Suprapubic skin (tissue), 3 donors: ENCODE measurements at regions not wholly inside any gene's neighbourhood (a gene's known extent, or its start where the extent isn't known, plus 50 kb on each side); places are given as distances from the start of the nearest gene placed in this dataset.

Experiments used
- CTCF ChIP-seq, 2 donors: fragments of 200-600 bp in 1 of 2; fragments of 450-650 bp in 1 of 2; sonication (generic) in 1 of 2; IDR thresholded peaks; one replicate each; pipeline ENCODE4 v1.5.1; 2016 to 2019; ENCODE audit warnings: antibody characterized with exemption in 2 of 2, mild to moderate bottlenecking in 1 of 2, moderate library complexity in 1 of 2
- POLR2AphosphoS5 ChIP-seq, 3 donors: sonication (generic); formaldehyde crosslinking; IDR thresholded peaks; one replicate each; pipeline ENCODE4 v1.6.1; 2017; ENCODE audit warnings: antibody characterized with exemption in 3 of 3

- TF ChIP-seq CTCF (IDR thresholded peaks at IDR 0.05) (no peak), POLR2AphosphoS5 (IDR thresholded peaks at IDR 0.05) (no peak)
Measured at GRCh38 chr7:51467384-51468017, 150.9 kb upstream of the COBL start.
